Testis (tissue), 2 donors: ENCODE measurements at regions not wholly inside any gene's neighbourhood (a gene's known extent, or its start where the extent isn't known, plus 50 kb on each side); places are given as distances from the start of the nearest gene placed in this dataset.

Experiments
- CTCF ChIP-seq, 3 experiments: fragments of 450-650 bp in 2 of 3; fragments of 200-600 bp in 1 of 3; sonication (generic) in 1 of 3; IDR thresholded peaks; one replicate each; pipeline ENCODE4 v1.5.1; 2016 to 2019; ENCODE audit warnings: antibody characterized with exemption in 3 of 3, mild to moderate bottlenecking in 2 of 3, moderate library complexity in 1 of 3
- POLR2A ChIP-seq: fragments of 450-650 bp; IDR thresholded peaks from one replicate; pipeline ENCODE4 v1.6.1; 2017; ENCODE audit warnings: antibody characterized with exemption, mild to moderate bottlenecking, moderate library complexity

GRCh38 chr7:106187613-106188350, 75.7 kb upstream of the SYPL1 start:
- TF ChIP-seq CTCF (IDR thresholded peaks at IDR 0.05) (no peak), POLR2A (no peak)
